ENCODE measurements at regions not wholly inside any gene's neighbourhood (a gene's known extent, or its start where the extent isn't known, plus 50 kb on each side); places are given as distances from the start of the nearest gene placed in this dataset.

DNA sequence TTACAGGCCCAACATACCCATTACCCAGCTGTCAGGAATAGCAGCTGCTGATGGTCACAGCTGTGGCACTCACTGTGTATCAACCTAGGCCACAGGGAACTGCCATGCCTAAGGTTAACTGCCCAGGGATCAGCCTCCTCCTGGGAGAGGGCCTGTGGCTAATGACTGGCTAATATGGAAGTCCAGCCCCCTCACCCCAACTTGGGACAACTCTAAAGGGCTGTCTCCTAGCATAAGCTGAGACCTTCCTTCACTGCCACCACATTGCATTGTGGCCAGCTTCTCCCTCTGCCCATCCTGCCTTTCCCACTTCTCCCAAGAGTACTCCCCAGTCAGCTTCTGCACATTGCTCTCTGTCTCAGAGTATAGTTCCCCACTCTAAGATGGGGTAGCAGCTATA is 316.5 kb downstream of the SMAD2 start:
- TF ChIP-seq, protein P1, sequence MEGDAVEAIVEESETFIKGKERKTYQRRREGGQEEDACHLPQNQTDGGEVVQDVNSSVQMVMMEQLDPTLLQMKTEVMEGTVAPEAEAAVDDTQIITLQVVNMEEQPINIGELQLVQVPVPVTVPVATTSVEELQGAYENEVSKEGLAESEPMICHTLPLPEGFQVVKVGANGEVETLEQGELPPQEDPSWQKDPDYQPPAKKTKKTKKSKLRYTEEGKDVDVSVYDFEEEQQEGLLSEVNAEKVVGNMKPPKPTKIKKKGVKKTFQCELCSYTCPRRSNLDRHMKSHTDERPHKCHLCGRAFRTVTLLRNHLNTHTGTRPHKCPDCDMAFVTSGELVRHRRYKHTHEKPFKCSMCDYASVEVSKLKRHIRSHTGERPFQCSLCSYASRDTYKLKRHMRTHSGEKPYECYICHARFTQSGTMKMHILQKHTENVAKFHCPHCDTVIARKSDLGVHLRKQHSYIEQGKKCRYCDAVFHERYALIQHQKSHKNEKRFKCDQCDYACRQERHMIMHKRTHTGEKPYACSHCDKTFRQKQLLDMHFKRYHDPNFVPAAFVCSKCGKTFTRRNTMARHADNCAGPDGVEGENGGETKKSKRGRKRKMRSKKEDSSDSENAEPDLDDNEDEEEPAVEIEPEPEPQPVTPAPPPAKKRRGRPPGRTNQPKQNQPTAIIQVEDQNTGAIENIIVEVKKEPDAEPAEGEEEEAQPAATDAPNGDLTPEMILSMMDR (conservative IDR thresholded peaks at IDR 0.05) = no peak
- no peak for TF ChIP-seq EZH2 (IDR thresholded peaks at IDR 0.05; ENCODE audit: low read depth)
- no peaks in the 10 kb centered on the region for H3K9me2 ChIP-seq (ENCODE audit: insufficient read depth)
- BruUV-seq (replicated peaks) = no TSS peak
- no peak overlapping the region for H3K4me2 ChIP-seq
- no peak for DNase-seq
- H3K27me3 ChIP-seq (ENCODE audit: insufficient read depth, low read depth) = peaks cover 19% of the 10 kb centered on the region; the same call in 1 of the 2 replicates
- H2AFZ ChIP-seq = no peak overlapping the region
- POLR2A ChIA-PET (ENCODE audit: unreplicated experiment) = interaction anchor here (0.6 kb wide), 1 partner anchor 16 kb away, joined by 3 read pairs; no protein-coding TSS in a partner anchor
- no peaks in the 10 kb centered on the region for H3F3A ChIP-seq (ENCODE audit: insufficient read depth, low read depth)
- CTCF ChIA-PET = no interaction called here
- intact Hi-C loops (cut with micrococcal nuclease; ENCODE audit: unreplicated experiment) = no loop called here
- H3K36me3 ChIP-seq (ENCODE audit: low read depth) = no peaks in the 10 kb centered on the region
- H3K4me1 ChIP-seq (replicated peaks; ENCODE audit: insufficient read depth) = no peaks in the 10 kb centered on the region
- no peaks in the 10 kb centered on the region for H4K20me1 ChIP-seq (ENCODE audit: insufficient read depth)
- H3K4me3 ChIP-seq = no peak overlapping the region
- H3K27ac ChIP-seq = no peak overlapping the region
- H3K79me2 ChIP-seq (ENCODE audit: low read depth) = no peaks in the 10 kb centered on the region
- H3K9me3 ChIP-seq (ENCODE audit: insufficient read depth, low read depth) = no peaks in the 10 kb centered on the region; the same call in 1 of the 2 replicates

DNA sequence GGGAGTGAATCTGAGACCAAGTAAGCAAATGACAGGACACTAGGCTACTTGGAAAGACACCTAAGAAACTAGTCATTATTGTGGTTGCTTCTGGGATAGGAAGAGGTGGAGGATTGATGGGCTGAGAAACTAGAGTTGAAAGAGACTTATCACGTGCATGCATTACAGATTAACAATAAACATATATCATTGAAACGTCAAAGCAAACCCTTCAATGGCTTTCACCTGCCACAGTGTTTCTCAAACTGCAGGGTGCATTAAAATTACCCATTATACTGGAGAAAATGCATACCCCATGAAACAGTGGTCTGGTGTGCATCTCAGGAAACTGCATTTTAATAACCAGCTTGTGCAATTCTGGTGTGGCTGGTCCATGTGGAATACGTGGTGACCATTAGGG is 318.8 kb downstream of the SMAD2 start:
- Histone ChIP-seq H3F3A (ENCODE audit: insufficient read depth, low read depth) (no peaks in the 10 kb centered on the region), H3K27ac (no peak overlapping the region), H3K36me3 (ENCODE audit: low read depth) (no peaks in the 10 kb centered on the region), H3K9me3 (ENCODE audit: insufficient read depth, low read depth) (no peaks in the 10 kb centered on the region; the same call in 1 of the 2 replicates), H2AFZ (no peak overlapping the region), H3K4me3 (no peak overlapping the region), H3K4me2 (no peak overlapping the region), H4K20me1 (ENCODE audit: insufficient read depth) (no peaks in the 10 kb centered on the region), H3K79me2 (ENCODE audit: low read depth) (no peaks in the 10 kb centered on the region), H3K4me1 (replicated peaks; ENCODE audit: insufficient read depth) (no peaks in the 10 kb centered on the region), H3K27me3 (ENCODE audit: insufficient read depth, low read depth) (peaks cover 11% of the 10 kb centered on the region; the same call in 1 of the 2 replicates), H3K9me2 (ENCODE audit: insufficient read depth) (no peaks in the 10 kb centered on the region)
- intact Hi-C loops (cut with micrococcal nuclease; ENCODE audit: unreplicated experiment) = no loop called here
- ChIA-PET POLR2A (ENCODE audit: unreplicated experiment) (no interaction called here), CTCF (no interaction called here)
- TF ChIP-seq, protein P1 (conservative IDR thresholded peaks at IDR 0.05) = no peak
- TF ChIP-seq EZH2 (IDR thresholded peaks at IDR 0.05; ENCODE audit: low read depth) = no peak
- BruUV-seq (replicated peaks) = no TSS peak
- DNase-seq = no peak

DNA sequence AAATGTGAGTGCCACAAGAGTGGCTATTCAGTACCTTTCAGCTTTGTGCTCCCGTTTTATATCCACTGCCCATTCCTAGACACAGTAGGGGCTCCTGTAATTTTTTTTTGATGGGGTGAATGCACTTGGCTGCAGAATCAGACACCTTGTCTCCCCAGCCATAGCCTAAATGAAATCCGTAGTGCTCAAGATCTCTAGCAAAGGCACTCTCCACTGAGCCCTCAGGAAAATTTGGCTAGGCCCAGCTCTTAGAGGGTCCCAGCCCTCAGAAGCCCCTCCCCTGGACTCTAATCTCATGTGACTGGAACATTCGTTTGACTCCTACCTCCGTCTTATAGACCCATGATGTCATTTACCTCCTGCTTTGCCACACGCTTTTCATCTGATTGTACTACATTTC is 323.9 kb downstream of the SMAD2 start:
- POLR2A ChIA-PET (ENCODE audit: unreplicated experiment) = no interaction called here
- DNase-seq = no peak

More for the DNA sequence above, 323.9 kb downstream of the SMAD2 start:
- H3K27me3 ChIP-seq (ENCODE audit: insufficient read depth, low read depth) = peaks cover 10% of the 10 kb centered on the region; the same call in 1 of the 2 replicates
- CTCF ChIA-PET = no interaction called here
- no peak overlapping the region for H3K4me2 ChIP-seq
- no peak overlapping the region for H3K4me3 ChIP-seq
- H4K20me1 ChIP-seq (ENCODE audit: insufficient read depth) = no peaks in the 10 kb centered on the region
- H3K4me1 ChIP-seq (replicated peaks; ENCODE audit: insufficient read depth) = no peaks in the 10 kb centered on the region
- H3K9me3 ChIP-seq (ENCODE audit: insufficient read depth, low read depth) = no peaks in the 10 kb centered on the region; the same call in 1 of the 2 replicates
- H3F3A ChIP-seq (ENCODE audit: insufficient read depth, low read depth) = no peaks in the 10 kb centered on the region
- H3K79me2 ChIP-seq (ENCODE audit: low read depth) = no peaks in the 10 kb centered on the region
- no peak for TF ChIP-seq EZH2 (IDR thresholded peaks at IDR 0.05; ENCODE audit: low read depth)
- TF ChIP-seq, protein P1 (conservative IDR thresholded peaks at IDR 0.05) = no peak
- H3K36me3 ChIP-seq (ENCODE audit: low read depth) = no peaks in the 10 kb centered on the region
- no TSS peak for BruUV-seq (replicated peaks)
- H3K27ac ChIP-seq = no peak overlapping the region
- H3K9me2 ChIP-seq (ENCODE audit: insufficient read depth) = no peaks in the 10 kb centered on the region
- H2AFZ ChIP-seq = no peak overlapping the region
- intact Hi-C loops (cut with micrococcal nuclease; ENCODE audit: unreplicated experiment) = no loop called here
